Stimulated activated CD4-positive, alpha-beta T cell treated with anti-CD3 and anti-CD28 coated beads, Interleukin-15, amount 100 ng/mL, for 24 hours (primary cell): ENCODE measurements at regions not wholly inside any gene's neighbourhood (a gene's known extent, or its start where the extent isn't known, plus 50 kb on each side); places are given as distances from the start of the nearest gene placed in this dataset.
"Not testable (repeated sequence)": the region's sequence is repeated elsewhere in the genome, so short reads cannot be mapped to it uniquely, and the experiment has no call there.

Experiments used
- DNase-seq: peaks from one replicate; pipeline ENCODE4 v3.0.0-alpha.2; 2020

- no peak for DNase-seq
Measured at GRCh38 chr18:55912919-55913318, 324.9 kb upstream of the TCF4 start.

GRCh38 chr18:55912071-55912470 lies 324.1 kb upstream of the TCF4 start:
- DNase-seq, result no peak

- no peak for DNase-seq
Measured at GRCh38 chr18:55910296-55910695, 322.3 kb upstream of the TCF4 start.

- no peak for DNase-seq
Measured at GRCh38 chr18:55908901-55909366, 320.9 kb upstream of the TCF4 start.

- no peak for DNase-seq
Measured at GRCh38 chr18:55907453-55908175, 319.6 kb upstream of the TCF4 start.

- DNase-seq, result no peak
Measured at GRCh38 chr18:55906536-55906935, 318.5 kb upstream of the TCF4 start.

GRCh38 chr18:55903911-55904310 lies 315.9 kb upstream of the TCF4 start:
- no peak for DNase-seq

- no peak for DNase-seq
Measured at GRCh38 chr18:55900380-55900779, 312.4 kb upstream of the TCF4 start.

- no peak for DNase-seq
Measured at GRCh38 chr18:55897091-55897689, 309.2 kb upstream of the TCF4 start.

GRCh38 chr18:55893948-55894347 lies 306.0 kb upstream of the TCF4 start:
- DNase-seq, result no peak

GRCh38 chr18:55892862-55893813 lies 305.1 kb upstream of the TCF4 start:
- not testable (repeated sequence) for DNase-seq

GRCh38 chr18:55886886-55887285 lies 298.9 kb upstream of the TCF4 start:
- DNase-seq, result no peak

GRCh38 chr18:55884498-55884897 lies 296.5 kb upstream of the TCF4 start:
- DNase-seq, result no peak

- no peak for DNase-seq
Measured at GRCh38 chr18:55880617-55881016, 292.6 kb upstream of the TCF4 start.

- DNase-seq, result no peak
Measured at GRCh38 chr18:55879331-55879730, 291.3 kb upstream of the TCF4 start.

- no peak for DNase-seq
Measured at GRCh38 chr18:55878224-55878623, 290.2 kb upstream of the TCF4 start.

GRCh38 chr18:55877321-55877720 lies 289.3 kb upstream of the TCF4 start:
- no peak for DNase-seq

GRCh38 chr18:55876254-55876653 lies 288.3 kb upstream of the TCF4 start:
- no peak for DNase-seq

- no peak for DNase-seq
Measured at GRCh38 chr18:55875371-55875901, 287.4 kb upstream of the TCF4 start.

GRCh38 chr18:55869556-55870501 lies 281.8 kb upstream of the TCF4 start:
- no peak for DNase-seq

- no peak for DNase-seq
Measured at GRCh38 chr18:55868909-55869308, 280.9 kb upstream of the TCF4 start.

- DNase-seq, result no peak
Measured at GRCh38 chr18:55866886-55867285, 278.9 kb upstream of the TCF4 start.
